SHP77 treated with DMSO at 0.1 percent for 48 hours (cell line): ENCODE measurements at regions not wholly inside any gene's neighbourhood (a gene's known extent, or its start where the extent isn't known, plus 50 kb on each side); places are given as distances from the start of the nearest gene placed in this dataset.
"Not testable (repeated sequence)": the region's sequence is repeated elsewhere in the genome, so short reads cannot be mapped to it uniquely, and the experiment has no call there.

ENCODE experiments used
- DNase-seq: peaks from one replicate; lab custom pipeline; 2025; lab: John Stamatoyannopoulos, UW

GRCh38 chr19:31445406-31445805 is 96.2 kb upstream of the TSHZ3 start:
- no peak for DNase-seq

GRCh38 chr19:31448221-31448657 is 99.0 kb upstream of the TSHZ3 start:
- DNase-seq, result peak; percentile 88

- no peak for DNase-seq
Observed at GRCh38 chr19:31449379-31449778, 100.1 kb upstream of the TSHZ3 start.

- DNase-seq, result no peak
Observed at GRCh38 chr19:31450696-31451095, 101.5 kb upstream of the TSHZ3 start.

GRCh38 chr19:31451686-31452330 is 102.6 kb upstream of the TSHZ3 start:
- DNase-seq, result no peak

- no peak for DNase-seq
Observed at GRCh38 chr19:31459430-31459829, 110.2 kb upstream of the TSHZ3 start.

DNA sequence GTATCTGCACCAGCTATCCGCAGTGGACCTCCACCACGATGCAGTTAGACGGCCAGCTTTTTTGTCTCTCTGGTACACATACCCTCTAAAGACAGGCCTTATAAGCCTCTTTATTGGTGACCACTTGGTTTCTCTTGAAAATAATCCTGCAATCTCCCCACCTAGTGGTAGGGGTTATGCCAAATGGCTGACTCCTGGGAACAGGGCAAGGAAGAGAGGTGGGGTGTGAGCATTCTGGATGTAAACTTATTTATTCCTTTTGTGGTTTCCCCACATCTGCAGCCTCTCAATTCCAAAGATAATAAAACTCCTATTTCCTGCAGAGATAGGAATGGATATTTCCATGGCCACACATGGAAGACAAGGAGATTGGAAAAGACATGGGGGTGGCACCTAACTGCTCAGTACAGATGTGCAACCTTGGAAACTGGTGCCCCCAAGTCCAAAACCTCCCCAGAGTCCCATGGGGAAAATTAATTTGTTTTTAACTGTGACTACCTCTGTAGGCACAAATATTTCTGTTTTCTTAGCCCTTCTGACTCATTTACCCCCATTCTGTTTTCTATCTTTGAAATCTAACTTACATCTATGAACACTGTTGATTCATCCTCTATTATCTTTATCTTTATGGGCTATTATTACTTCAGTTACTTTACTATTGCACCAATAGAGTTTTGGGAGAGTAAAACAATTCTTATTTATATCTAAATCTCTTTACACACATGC is 112.7 kb upstream of the TSHZ3 start:
- DNase-seq, result no peak

GRCh38 chr19:31470229-31470939 is 121.1 kb upstream of the TSHZ3 start:
- DNase-seq, result no peak

DNA sequence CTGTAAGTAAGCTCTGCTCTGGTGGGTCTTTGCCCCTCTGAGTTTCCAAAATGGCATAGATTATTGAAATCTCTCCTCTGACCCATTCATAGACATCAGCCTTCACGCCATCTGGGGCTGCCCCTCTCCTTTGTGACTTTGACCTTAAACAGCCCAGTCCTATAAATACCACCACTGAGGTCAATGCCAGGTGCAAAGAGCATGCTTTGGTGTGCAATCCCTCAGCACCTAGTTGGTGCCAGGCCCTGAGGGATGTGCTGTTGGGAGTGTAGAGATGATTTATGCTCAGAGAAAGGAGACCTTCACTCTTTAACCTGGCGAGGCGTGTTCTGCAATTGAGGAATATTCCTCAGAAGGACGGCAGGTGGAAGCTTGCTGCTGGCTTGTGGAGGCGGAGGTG is 121.7 kb upstream of the TSHZ3 start:
- no peak for DNase-seq

GRCh38 chr19:31478241-31478640 is 129.0 kb upstream of the TSHZ3 start:
- no peak for DNase-seq

DNA sequence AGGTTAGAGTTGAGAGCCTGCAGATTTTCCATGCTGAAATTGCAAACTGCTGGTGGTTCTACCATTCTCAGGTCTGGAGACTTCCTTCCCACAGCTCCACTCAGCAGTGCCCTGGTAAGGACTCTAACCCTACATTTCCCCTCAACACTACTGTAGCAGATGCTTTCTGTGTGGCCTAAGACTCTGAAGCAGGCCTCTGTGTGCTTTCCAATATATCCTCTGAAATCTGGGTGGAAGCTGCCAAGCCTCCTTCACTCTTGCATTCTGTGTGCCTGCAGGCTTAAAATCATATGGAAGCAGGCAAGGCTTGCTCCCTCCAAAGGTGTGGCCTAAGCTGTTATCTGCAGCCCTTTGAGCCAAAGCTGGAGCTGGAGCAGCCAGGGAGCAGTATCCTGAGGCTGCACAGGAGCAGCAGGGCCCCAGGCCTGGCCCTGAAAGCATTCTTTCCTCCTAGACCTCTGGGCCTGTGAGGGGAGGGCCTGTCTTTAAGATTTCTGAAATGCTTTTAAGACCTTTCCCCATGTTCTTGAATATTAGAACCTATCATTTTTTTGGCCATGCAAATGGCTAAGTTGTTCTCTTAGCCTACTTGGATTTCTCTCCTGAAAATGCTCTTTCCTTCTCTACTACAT is 134.1 kb upstream of the TSHZ3 start:
- DNase-seq, result no peak

GRCh38 chr19:31484858-31485410 is 135.7 kb upstream of the TSHZ3 start:
- not testable (repeated sequence) for DNase-seq

DNA sequence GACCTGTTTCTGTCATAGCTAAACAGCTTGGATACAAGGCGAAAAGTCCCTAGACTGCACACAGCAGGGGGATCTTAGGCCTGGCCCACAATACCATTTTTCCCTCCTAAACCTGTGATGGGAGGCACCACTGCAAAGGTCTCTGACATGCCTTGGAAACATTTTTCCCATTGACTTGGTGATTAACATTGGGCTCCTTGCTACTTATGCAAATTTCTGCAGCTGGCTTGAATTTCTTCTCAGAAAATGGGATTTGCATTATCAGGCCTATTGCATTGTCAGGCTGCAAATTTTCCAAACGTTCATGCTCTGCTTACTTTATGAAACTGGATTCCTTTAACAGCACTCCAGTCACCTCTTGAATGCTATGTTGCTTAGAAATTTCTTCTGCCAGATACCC is 136.2 kb upstream of the TSHZ3 start:
- DNase-seq, result no peak

DNA sequence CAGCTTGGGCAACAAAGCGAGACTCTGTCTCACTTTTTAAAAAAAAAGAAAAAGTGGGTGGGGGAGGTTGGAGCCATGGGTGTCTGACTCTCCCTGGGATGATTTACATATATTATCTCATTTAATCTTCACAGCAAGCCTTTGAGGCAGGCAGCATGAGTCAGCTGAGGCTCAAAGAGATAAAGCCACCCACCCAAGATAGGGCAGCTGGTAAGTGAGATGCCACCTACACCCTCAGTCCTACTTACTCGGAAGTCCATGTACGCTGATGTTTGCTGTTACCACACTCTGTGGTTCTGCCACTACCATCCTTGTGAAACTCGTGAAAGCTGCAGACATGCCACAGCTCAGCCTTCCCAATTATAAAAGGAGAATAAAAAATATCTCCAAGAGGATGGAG is 142.0 kb upstream of the TSHZ3 start:
- no peak for DNase-seq

- no peak for DNase-seq
Observed at GRCh38 chr19:31492050-31492449, 142.8 kb upstream of the TSHZ3 start.

- DNase-seq, result no peak
Observed at GRCh38 chr19:31496076-31496475, 146.8 kb upstream of the TSHZ3 start.

DNA sequence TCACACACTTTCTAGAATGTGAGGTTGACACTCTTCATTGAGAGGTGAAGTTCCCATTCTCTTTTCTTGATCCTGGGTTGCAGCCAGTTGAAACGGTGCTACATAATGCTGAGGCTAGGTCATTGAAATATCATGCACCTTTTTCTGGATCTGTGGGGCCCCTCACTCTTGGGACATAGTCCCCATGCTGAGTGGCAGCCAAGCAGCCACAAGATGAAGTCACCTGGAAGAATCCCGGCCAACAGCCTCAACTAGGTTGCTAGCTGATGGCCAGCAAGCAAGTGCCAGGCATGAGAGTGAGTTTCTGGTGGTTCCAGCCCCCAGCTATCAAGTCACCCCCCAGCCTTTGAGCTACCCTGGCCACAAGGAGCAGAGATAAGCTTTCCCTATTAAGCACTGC is 148.5 kb upstream of the TSHZ3 start:
- no peak for DNase-seq

- DNase-seq, result no peak
Observed at GRCh38 chr19:31498781-31499180, 149.5 kb upstream of the TSHZ3 start.

GRCh38 chr19:31499281-31500196 is 150.3 kb upstream of the TSHZ3 start:
- DNase-seq, result no peak

- no peak for DNase-seq
Observed at GRCh38 chr19:31500197-31500830, 151.1 kb upstream of the TSHZ3 start.

DNA sequence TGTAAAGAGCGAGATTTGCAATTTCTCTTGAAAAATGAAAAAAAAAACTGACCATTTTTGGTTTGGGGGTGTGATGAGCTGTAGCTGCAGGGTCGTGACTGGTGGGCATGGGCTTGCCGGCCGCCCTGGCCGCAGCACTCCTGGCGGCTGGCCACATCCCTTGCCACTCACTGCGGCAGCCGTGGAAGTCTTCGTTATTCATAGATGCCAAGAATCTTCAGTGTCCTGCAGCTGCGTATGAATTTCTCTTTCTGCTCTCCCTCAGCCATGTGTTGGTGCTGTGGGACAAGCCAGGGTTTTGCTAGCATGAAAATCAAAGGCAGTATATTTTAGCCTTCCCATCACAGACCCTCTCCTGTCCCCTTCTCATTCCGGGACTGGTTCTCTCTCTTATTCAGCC is 151.7 kb upstream of the TSHZ3 start:
- DNase-seq, result no peak
